Ovary (tissue), 7 donors: ENCODE measurements at regions not wholly inside any gene's neighbourhood (a gene's known extent, or its start where the extent isn't known, plus 50 kb on each side); places are given as distances from the start of the nearest gene placed in this dataset.

ENCODE experiments used
- DNase-seq, 5 donors: peaks; one replicate each; pipeline ENCODE4 v3.0.0-alpha.2; 2019 to 2020
- H3K27ac ChIP-seq, 2 donors: fragments of 200-600 bp; one replicate each; pipeline versions ENCODE4 v1.5.1 to v1.8.0; 2019 to 2022
- H3K27me3 ChIP-seq: fragments of 200-600 bp; one replicate; pipeline ENCODE4 v1.8.0; 2022
- H3K36me3 ChIP-seq: fragments of 200-600 bp; sonication (generic); one replicate; pipeline ENCODE4 v1.5.1; 2019
- H3K4me1 ChIP-seq: one replicate; pipeline ENCODE4 v1.8.1; 2013; ENCODE audit warnings: mild to moderate bottlenecking, moderate library complexity; ENCODE audit not compliant: insufficient read depth
- H3K4me3 ChIP-seq: fragments of 200-600 bp; sonication (generic); one replicate; pipeline ENCODE4 v1.5.1; 2017
- H3K9me3 ChIP-seq, 2 donors: fragments of 200-600 bp in 1 of 2; sonication (generic) in 1 of 2; one replicate each; pipeline versions ENCODE4 v1.5.1 to v1.8.1; 2013 to 2019; ENCODE audit warnings: mild to moderate bottlenecking in 1 of 2, moderate library complexity in 1 of 2
- CTCF ChIP-seq, 3 donors: fragments of 450-650 bp in 2 of 3; fragments of 200-600 bp in 1 of 3; IDR thresholded peaks; one replicate each; pipeline versions ENCODE4 v1.5.1 to v1.8.0; 2016 to 2022; ENCODE audit warnings: antibody characterized with exemption in 3 of 3, mild to moderate bottlenecking in 1 of 3
- EP300 ChIP-seq: sonication (generic); formaldehyde crosslinking; IDR thresholded peaks from one replicate; pipeline ENCODE4 v1.6.1; 2017; ENCODE audit warnings: antibody characterized with exemption
- POLR2A ChIP-seq: fragments of 450-650 bp; IDR thresholded peaks from one replicate; pipeline ENCODE4 v1.6.1; 2017; ENCODE audit warnings: antibody characterized with exemption, mild to moderate bottlenecking, moderate library complexity
- WGBS, 3 donors: extraction: QIAGEN DNeasy Blood & Tissue Kit in 1 of 3; methylation state at CpG; one replicate each; pipeline versions ENCODE4 v1.1.5 to v1.1.7; 2013 to 2017; 5-methylcytosine and 5-hydroxymethylcytosine counted together
- intact Hi-C, 4 donors: fragments of 100-400 bp; cut with DNase I; formaldehyde crosslinking; loops; one replicate each; pipeline versions ENCODE4 v1.11.0 to v1.15.1; 2022 to 2023
- donor health status: DM: no; HTN: no; CAD: no; lungs with moderate emphysema.
- donor health status: DM: no; HTN: no; CAD: no.
- donor health status: Bipolar disorder and iron deficiency.
- donor health status: DM: no; HTN: no; CAD: no.
- donor health status: DM: yes; HTN: yes; CAD: no.

- H3K4me3 ChIP-seq = no peak overlapping the region
- H3K9me3 ChIP-seq = no peaks in the 10 kb centered on the region
- H3K27me3 ChIP-seq = no peaks in the 10 kb centered on the region
- intact Hi-C loops = no loop called here
- H3K27ac ChIP-seq = no peak overlapping the region
- no peaks in the 10 kb centered on the region for H3K36me3 ChIP-seq
- TF ChIP-seq CTCF (IDR thresholded peaks at IDR 0.05) (no peak), EP300 (no peak), POLR2A (no peak)
- 71 to 79% (median 74%) methylated on average over 6 of the region's 6 CpGs for WGBS, 3 donors
- no peaks in the 10 kb centered on the region for H3K4me1 ChIP-seq
- DNase-seq = no peak
Observed at GRCh38 chr18:71899183-71899582, 645.0 kb downstream of the CBLN2 start.

- no peak overlapping the region for H3K4me3 ChIP-seq
- no peaks in the 10 kb centered on the region for H3K4me1 ChIP-seq
- H3K36me3 ChIP-seq = no peaks in the 10 kb centered on the region
- 69 to 76% (median 72%) methylated on average over 1 of the region's 1 CpG for WGBS, 3 donors
- intact Hi-C loops = no loop called here
- H3K27me3 ChIP-seq = no peaks in the 10 kb centered on the region
- H3K27ac ChIP-seq = no peak overlapping the region
- H3K9me3 ChIP-seq = no peaks in the 10 kb centered on the region
- no peak for TF ChIP-seq CTCF (IDR thresholded peaks at IDR 0.05)
- no peak for TF ChIP-seq POLR2A
- TF ChIP-seq EP300 = no peak
- DNase-seq = no peak
Observed at GRCh38 chr18:71887509-71887908, 656.6 kb downstream of the CBLN2 start.

- no peak for DNase-seq
- Histone ChIP-seq H3K27me3 (no peaks in the 10 kb centered on the region), H3K4me3 (no peak overlapping the region), H3K27ac (no peak overlapping the region), H3K9me3 (no peaks in the 10 kb centered on the region), H3K36me3 (no peaks in the 10 kb centered on the region), H3K4me1 (no peaks in the 10 kb centered on the region)
- TF ChIP-seq POLR2A (no peak), EP300 (no peak), CTCF (IDR thresholded peaks at IDR 0.05) (no peak)
- intact Hi-C loops = no loop called here
- WGBS, 3 donors = 84 to 91% (median 86%) methylated on average over 4 of the region's 4 CpGs
Observed at GRCh38 chr18:71878226-71878625, 665.9 kb downstream of the CBLN2 start.

GRCh38 chr18:71873695-71874094, 670.4 kb downstream of the CBLN2 start:
- WGBS, 3 donors = 79 to 91% (median 86%) methylated on average over 4 of the region's 4 CpGs

More at GRCh38 chr18:71873695-71874094, 670.4 kb downstream of the CBLN2 start:
- TF ChIP-seq EP300 (no peak), POLR2A (no peak), CTCF (IDR thresholded peaks at IDR 0.05) (no peak)
- H3K36me3 ChIP-seq = no peaks in the 10 kb centered on the region
- no peak overlapping the region for H3K4me3 ChIP-seq
- no peaks in the 10 kb centered on the region for H3K4me1 ChIP-seq
- intact Hi-C loops = no loop called here
- DNase-seq = no peak
- H3K9me3 ChIP-seq = no peaks in the 10 kb centered on the region
- H3K27ac ChIP-seq = no peak overlapping the region
- no peaks in the 10 kb centered on the region for H3K27me3 ChIP-seq
